Suprapubic skin (tissue), 4 donors: ENCODE measurements at regions not wholly inside any gene's neighbourhood (a gene's known extent, or its start where the extent isn't known, plus 50 kb on each side); places are given as distances from the start of the nearest gene placed in this dataset.
"Not testable (repeated sequence)": the region's sequence is repeated elsewhere in the genome, so short reads cannot be mapped to it uniquely, and the experiment has no call there.

Experiments
- DNase-seq, 2 donors: peaks; one replicate each; pipeline ENCODE4 v3.0.0-alpha.2; 2019; ENCODE audit warnings: low spot score in 2 of 2
- H3K27ac ChIP-seq: fragments of 200-600 bp; sonication (generic); one replicate; pipeline ENCODE4 v1.5.1; 2019
- H3K27me3 ChIP-seq: fragments of 200-600 bp; sonication (generic); one replicate; pipeline ENCODE4 v1.5.1; 2019
- H3K36me3 ChIP-seq: fragments of 200-600 bp; sonication (generic); one replicate; pipeline ENCODE4 v1.5.1; 2019
- H3K4me1 ChIP-seq: fragments of 200-600 bp; sonication (generic); one replicate; pipeline ENCODE4 v1.5.1; 2019
- H3K4me3 ChIP-seq: fragments of 200-600 bp; sonication (generic); one replicate; pipeline ENCODE4 v1.5.1; 2019; ENCODE audit warnings: mild to moderate bottlenecking
- H3K9me3 ChIP-seq: fragments of 200-600 bp; sonication (generic); one replicate; pipeline ENCODE4 v1.5.1; 2019
- CTCF ChIP-seq, 2 donors: fragments of 200-600 bp in 1 of 2; fragments of 450-650 bp in 1 of 2; sonication (generic) in 1 of 2; IDR thresholded peaks; one replicate each; pipeline ENCODE4 v1.5.1; 2016 to 2019; ENCODE audit warnings: antibody characterized with exemption in 2 of 2, mild to moderate bottlenecking in 1 of 2, moderate library complexity in 1 of 2
- EP300 ChIP-seq: sonication (generic); formaldehyde crosslinking; IDR thresholded peaks from one replicate; pipeline ENCODE4 v1.6.1; 2017; ENCODE audit warnings: antibody characterized with exemption
- POLR2A ChIP-seq, 2 donors: fragments of 450-650 bp; IDR thresholded peaks; one replicate each; pipeline ENCODE4 v1.6.1; 2017; ENCODE audit warnings: antibody characterized with exemption in 2 of 2, mild to moderate bottlenecking in 2 of 2, moderate library complexity in 2 of 2
- POLR2AphosphoS5 ChIP-seq, 3 donors: sonication (generic); formaldehyde crosslinking; IDR thresholded peaks; one replicate each; pipeline ENCODE4 v1.6.1; 2017; ENCODE audit warnings: antibody characterized with exemption in 3 of 3
- WGBS: methylation state at CpG from one replicate; pipeline ENCODE4 v1.1.5; 2018; 5-methylcytosine and 5-hydroxymethylcytosine counted together

GRCh38 chr15:75109736-75110130, 86.3 kb downstream of the PPCDC start:
- no peaks in the 10 kb centered on the region for H3K9me3 ChIP-seq
- no peaks in the 10 kb centered on the region for H3K36me3 ChIP-seq
- no peaks in the 10 kb centered on the region for H3K27me3 ChIP-seq
- TF ChIP-seq CTCF (IDR thresholded peaks at IDR 0.05) = no peak
- no peak for TF ChIP-seq POLR2A (IDR thresholded peaks at IDR 0.05)
- TF ChIP-seq POLR2AphosphoS5 (IDR thresholded peaks at IDR 0.05) = no peak
- no peak for TF ChIP-seq EP300
- peaks cover 11% of the 10 kb centered on the region for H3K4me1 ChIP-seq
- H3K27ac ChIP-seq = no peak overlapping the region
- 100% methylated on average over 1 of the region's 7 CpGs for WGBS
- DNase-seq = no peak
- no peak overlapping the region for H3K4me3 ChIP-seq

GRCh38 chr15:75112278-75112847, 89.0 kb downstream of the PPCDC start:
- WGBS = 92% methylated on average over 4 of the region's 4 CpGs
- Histone ChIP-seq H3K4me3 (no peak overlapping the region), H3K36me3 (no peaks in the 10 kb centered on the region), H3K9me3 (no peaks in the 10 kb centered on the region), H3K27me3 (no peaks in the 10 kb centered on the region), H3K27ac (no peak overlapping the region), H3K4me1 (peaks cover 7% of the 10 kb centered on the region)
- no peak for DNase-seq
- no peak for TF ChIP-seq POLR2A (IDR thresholded peaks at IDR 0.05)
- TF ChIP-seq EP300 = no peak
- no peak for TF ChIP-seq POLR2AphosphoS5 (IDR thresholded peaks at IDR 0.05)
- TF ChIP-seq CTCF (IDR thresholded peaks at IDR 0.05) = no peak

- no peak for DNase-seq
- Histone ChIP-seq H3K27ac (no peak overlapping the region), H3K9me3 (no peaks in the 10 kb centered on the region), H3K36me3 (no peaks in the 10 kb centered on the region), H3K27me3 (no peaks in the 10 kb centered on the region), H3K4me3 (no peak overlapping the region), H3K4me1 (peaks cover 7% of the 10 kb centered on the region)
- TF ChIP-seq POLR2A (IDR thresholded peaks at IDR 0.05) (no peak), EP300 (no peak), POLR2AphosphoS5 (IDR thresholded peaks at IDR 0.05) (no peak)
- WGBS = 40% methylated on average over 3 of the region's 3 CpGs
Observed at GRCh38 chr15:75112848-75113492, 88.7 kb upstream of the C15orf39 start.

GRCh38 chr15:75114327-75114726, 87.4 kb upstream of the C15orf39 start:
- no peak for DNase-seq
- 84% methylated on average over 7 of the region's 7 CpGs for WGBS
- Histone ChIP-seq H3K4me1 (no peaks in the 10 kb centered on the region), H3K27ac (no peak overlapping the region), H3K4me3 (no peak overlapping the region), H3K36me3 (no peaks in the 10 kb centered on the region), H3K27me3 (no peaks in the 10 kb centered on the region), H3K9me3 (no peaks in the 10 kb centered on the region)
- TF ChIP-seq EP300 (no peak), CTCF (IDR thresholded peaks at IDR 0.05) (no peak), POLR2AphosphoS5 (IDR thresholded peaks at IDR 0.05) (no peak), POLR2A (IDR thresholded peaks at IDR 0.05) (no peak)

- DNase-seq = no peak
- H3K4me1 ChIP-seq = no peaks in the 10 kb centered on the region
- H3K27ac ChIP-seq = no peak overlapping the region
- H3K36me3 ChIP-seq = no peaks in the 10 kb centered on the region
- TF ChIP-seq CTCF (IDR thresholded peaks at IDR 0.05) (no peak), POLR2A (IDR thresholded peaks at IDR 0.05) (no peak), EP300 (no peak), POLR2AphosphoS5 (IDR thresholded peaks at IDR 0.05) (no peak)
- H3K27me3 ChIP-seq = no peaks in the 10 kb centered on the region
- no peaks in the 10 kb centered on the region for H3K9me3 ChIP-seq
- no peak overlapping the region for H3K4me3 ChIP-seq
- 95% methylated on average over 3 of the region's 3 CpGs for WGBS
Observed at GRCh38 chr15:75114796-75115195, 86.9 kb upstream of the C15orf39 start.

- not testable (repeated sequence) for H3K27me3 ChIP-seq, H3K4me1 ChIP-seq, H3K9me3 ChIP-seq, DNase-seq, H3K36me3 ChIP-seq, H3K4me3 ChIP-seq, H3K27ac ChIP-seq
- WGBS = 78% methylated on average over 8 of the region's 8 CpGs
Observed at GRCh38 chr15:75115411-75115913, 86.2 kb upstream of the C15orf39 start.

- not testable (repeated sequence) for H3K27ac ChIP-seq, H3K9me3 ChIP-seq, H3K4me1 ChIP-seq, DNase-seq, H3K36me3 ChIP-seq, H3K27me3 ChIP-seq, H3K4me3 ChIP-seq
- WGBS = 99% methylated on average over 10 of the region's 31 CpGs
Observed at GRCh38 chr15:75116143-75116542, 85.5 kb upstream of the C15orf39 start.
